ENCODE measurements at regions not wholly inside any gene's neighbourhood (a gene's known extent, or its start where the extent isn't known, plus 50 kb on each side); places are given as distances from the start of the nearest gene placed in this dataset.

GRCh38 chr6:126091466-126091865 is 105.1 kb downstream of the TRMT11 start:
- peak; percentile 14 for DNase-seq (ENCODE audit: low spot score)

GRCh38 chr6:126093108-126093507 is 106.8 kb downstream of the TRMT11 start:
- no peak for DNase-seq (ENCODE audit: low spot score)

GRCh38 chr6:126094411-126094810 is 108.1 kb downstream of the TRMT11 start:
- DNase-seq (ENCODE audit: low spot score), result no peak

DNA sequence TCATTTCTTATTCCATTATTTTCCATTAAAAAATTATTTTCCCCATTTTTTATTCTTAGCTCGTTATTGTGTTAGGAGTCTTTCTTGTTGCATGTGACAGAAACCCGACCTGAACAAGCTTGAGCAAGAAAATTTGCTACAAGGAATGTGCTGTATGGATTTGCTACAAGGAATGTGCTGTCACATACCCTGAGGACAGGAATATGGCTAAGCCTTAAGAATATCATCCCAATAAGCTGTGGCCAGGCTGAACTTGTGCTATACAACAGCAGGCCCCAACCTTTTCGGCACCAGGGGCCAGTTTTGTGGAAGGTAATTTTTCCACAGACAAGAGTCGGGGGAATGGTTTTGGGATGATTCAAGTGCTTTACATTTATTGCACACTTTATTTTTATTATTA is 114.0 kb downstream of the TRMT11 start:
- DNase-seq (ENCODE audit: low spot score), result no peak

DNA sequence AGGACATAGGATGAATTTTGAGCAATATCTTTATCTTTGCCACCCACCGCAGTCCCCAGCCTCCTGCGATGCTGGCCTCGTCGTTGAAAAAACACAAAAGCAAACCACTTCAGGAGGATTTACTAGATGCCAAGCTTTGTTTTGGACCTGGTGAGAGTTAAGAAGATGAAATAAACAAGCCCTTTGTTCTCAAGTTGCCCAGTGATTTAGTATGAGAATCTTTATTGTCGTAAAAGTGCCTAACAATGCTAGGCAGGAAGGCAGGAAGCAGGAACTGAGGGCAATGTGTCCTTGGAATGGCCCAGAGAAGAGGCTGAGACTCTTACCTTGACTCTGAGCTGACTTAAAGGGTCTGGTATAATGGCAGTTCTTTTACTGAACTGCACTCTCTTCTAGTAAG is 116.0 kb downstream of the TRMT11 start:
- no peak for DNase-seq (ENCODE audit: low spot score)

DNA sequence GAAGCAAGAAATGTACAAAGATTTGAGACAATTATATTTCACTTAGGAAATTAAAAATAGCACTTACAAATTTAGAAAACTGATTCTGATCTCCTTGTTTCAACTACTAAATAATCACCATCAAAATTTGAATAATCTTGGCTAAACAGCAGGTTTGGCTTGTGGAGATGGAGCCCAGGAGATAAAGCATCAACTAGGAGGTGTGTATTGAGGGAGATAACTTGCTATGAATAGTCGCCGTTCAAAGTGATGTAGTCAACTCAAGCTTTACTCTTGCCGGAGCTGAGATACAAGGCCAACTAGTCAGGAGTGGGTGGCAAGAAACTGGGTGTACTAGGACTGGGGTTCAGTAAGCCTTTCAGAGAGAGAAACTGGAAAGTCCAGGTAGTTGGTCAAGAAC is 117.7 kb downstream of the TRMT11 start:
- no peak for DNase-seq (ENCODE audit: low spot score)

GRCh38 chr6:126107475-126108166 is 121.3 kb downstream of the TRMT11 start:
- DNase-seq (ENCODE audit: low spot score), result peak; percentile 46

- no peak for DNase-seq (ENCODE audit: low spot score)
Observed at GRCh38 chr6:126110512-126111270, 124.4 kb downstream of the TRMT11 start.

GRCh38 chr6:126111327-126111726 is 125.0 kb downstream of the TRMT11 start:
- DNase-seq (ENCODE audit: low spot score), result no peak

DNA sequence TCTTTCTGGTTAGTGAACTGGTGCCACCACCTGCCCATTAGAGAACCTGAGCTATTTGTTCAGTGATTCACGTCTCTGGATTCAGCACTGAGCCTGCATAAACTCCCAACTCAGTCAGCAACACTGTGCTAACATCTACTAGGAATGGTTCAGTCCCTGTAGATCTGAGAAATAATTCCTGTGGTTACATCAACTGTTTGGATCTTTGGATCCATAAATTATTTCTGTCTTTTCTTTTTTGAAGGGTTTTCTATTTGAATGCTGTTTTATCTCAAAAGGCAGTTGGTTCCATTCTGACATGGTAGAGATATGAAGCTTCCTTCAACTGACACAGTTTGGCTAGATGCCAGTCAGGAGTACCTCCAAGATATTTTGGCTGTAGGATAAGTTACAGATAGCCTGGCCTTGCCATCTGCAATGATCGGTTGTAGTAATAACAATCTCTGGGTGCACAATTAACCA is 125.9 kb downstream of the TRMT11 start:
- no peak for DNase-seq (ENCODE audit: low spot score)

DNA sequence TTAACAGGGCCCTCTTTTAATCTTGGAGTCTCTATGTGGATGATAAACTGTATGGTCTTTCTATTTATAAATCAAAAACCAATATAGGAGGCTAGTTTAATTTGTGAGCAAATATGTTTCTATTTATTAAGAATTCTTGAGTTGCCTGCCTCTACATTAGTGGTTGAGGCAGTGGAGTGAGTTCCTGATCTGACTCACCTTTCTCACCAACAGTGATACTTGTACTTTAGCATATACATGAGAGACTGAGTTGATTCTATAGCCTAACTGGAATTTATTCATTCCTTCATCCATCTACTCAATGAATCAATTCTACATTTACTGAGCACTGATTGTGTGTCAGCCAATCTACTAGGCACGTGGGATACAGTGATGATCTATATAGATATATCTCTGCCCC is 126.9 kb downstream of the TRMT11 start:
- no peak for DNase-seq (ENCODE audit: low spot score)

DNA sequence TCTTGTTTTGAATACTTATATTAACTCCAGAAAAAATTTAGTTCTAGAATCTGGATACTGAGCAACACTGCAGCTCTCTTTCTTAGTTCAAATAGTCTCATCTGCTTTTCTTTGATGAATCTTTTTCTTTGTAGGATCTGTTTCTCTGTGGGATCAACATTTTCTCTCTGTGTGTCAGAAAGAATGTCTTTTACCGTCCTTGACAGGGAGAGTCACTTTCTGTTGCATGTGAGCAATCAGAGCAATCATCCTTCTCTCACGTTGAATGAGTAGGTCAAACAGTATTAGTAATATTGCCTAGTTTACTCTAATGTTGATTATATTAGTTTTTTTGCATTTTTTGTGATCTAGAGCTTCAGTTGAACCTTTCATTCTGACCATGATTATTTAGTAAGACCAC is 130.9 kb downstream of the TRMT11 start:
- no peak for DNase-seq (ENCODE audit: low spot score)

DNA sequence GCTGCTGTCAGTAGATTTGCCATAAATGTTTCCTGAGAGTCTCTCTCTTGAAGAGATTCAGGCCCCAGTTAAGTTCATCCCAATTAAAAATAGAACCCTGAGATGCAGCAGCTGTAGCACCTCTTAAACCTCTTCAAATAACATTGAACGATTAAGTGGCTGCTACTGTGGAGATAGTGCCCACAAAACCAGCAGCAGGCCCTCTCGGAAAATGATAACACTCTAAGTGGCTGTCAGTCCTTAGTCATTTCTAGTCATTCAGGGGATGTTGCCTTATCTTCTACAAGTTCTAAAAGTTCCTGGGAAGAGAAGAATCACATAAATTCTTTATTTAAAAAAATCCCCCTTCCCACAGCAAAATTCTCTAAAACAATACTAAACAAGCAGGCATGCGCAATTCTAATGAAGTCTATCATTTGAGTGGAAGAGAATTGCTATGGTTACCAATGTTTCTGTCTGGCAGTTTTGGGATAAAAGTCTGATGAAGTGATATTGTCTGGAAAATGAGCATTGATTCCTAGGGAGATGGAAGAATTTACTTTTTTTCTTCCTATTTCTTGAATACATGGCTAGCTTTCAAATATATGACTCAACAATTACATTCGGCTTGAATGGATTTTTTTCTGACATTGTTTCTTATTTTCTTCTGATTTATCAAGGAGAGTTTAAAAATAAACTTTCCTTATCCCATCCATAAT is 131.9 kb downstream of the TRMT11 start:
- DNase-seq (ENCODE audit: low spot score), result no peak

DNA sequence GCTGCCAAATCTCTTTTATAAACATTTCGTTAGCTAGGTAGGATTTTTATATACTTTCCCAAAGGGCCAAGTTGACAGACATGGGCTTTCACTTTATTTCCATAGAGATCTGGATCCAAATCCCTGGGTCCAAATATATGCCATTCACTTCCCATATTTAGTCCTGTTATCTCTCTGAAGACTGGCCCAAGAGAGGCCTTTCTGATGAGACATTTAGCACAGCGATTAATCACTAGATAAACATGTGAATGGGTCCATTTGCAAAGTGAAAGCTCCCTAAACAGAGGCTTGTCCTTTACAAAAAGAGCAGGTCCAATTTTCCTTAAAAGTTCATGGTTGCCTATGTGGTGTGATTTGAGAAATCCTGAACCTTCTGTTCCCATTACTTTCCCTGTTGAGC is 132.6 kb downstream of the TRMT11 start:
- no peak for DNase-seq (ENCODE audit: low spot score)

- no peak for DNase-seq (ENCODE audit: low spot score)
Observed at GRCh38 chr6:126123226-126123625, 136.9 kb downstream of the TRMT11 start.

DNA sequence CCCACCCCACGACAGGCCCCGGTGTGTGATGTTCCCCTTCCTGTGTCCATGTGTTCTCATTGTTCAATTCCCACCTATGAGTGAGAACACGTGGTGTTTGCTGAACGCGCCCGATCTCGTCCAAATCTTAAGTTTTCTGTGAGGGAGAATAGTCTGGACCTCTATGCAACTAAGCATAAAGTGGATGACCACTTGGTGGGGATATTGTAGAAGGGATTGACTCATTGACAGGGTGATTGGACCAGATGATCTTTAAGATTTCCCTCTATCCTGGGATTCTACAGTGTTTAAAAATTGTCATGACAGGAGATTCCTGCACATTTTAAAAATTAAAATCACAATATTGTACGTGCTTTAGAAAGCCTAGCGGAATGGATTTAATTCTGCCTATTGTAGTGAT is 141.3 kb downstream of the TRMT11 start:
- DNase-seq (ENCODE audit: low spot score), result no peak

DNA sequence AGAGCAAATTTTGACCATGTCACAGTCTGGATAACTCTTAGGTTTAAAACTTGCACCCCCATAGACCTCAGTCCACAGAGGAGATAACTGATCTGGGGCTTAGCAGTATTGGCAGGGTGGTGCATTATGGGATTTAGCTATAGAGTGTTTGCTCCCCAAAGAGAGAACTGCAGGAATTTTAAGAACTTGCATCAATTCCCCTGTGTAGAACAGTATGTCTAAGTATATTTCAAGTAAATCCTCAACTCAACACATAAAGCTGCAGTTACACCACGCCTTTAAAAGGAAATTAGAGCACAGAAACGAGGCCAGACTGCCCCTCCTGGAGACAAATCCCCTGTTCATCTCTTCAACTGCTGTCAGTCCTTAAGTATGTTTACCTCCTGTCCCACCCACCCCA is 144.9 kb downstream of the TRMT11 start:
- no peak for DNase-seq (ENCODE audit: low spot score)

DNA sequence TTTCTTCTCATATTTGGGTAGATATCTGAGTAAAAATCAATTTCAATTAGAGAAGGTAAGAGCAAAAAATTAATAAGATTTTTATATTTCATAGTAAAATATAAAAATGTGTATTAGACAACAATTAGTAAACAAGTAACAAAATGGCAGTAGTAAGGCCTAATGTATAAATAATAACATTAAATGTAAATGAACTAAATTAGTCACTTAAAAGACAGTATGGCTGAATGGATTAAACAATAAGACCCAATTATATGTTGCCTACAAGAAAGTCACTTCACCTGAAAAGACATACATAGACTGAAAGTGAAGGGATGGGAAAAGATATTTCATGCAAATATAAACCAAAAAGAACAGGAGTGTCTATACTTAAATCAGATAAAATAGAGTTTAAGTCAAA is 147.6 kb downstream of the TRMT11 start:
- no peak for DNase-seq (ENCODE audit: low spot score)

- no peak for DNase-seq (ENCODE audit: low spot score)
Observed at GRCh38 chr6:126134491-126134890, 148.2 kb downstream of the TRMT11 start.

- DNase-seq (ENCODE audit: low spot score), result no peak
Observed at GRCh38 chr6:126140015-126140414, 153.7 kb downstream of the TRMT11 start.

- DNase-seq (ENCODE audit: low spot score), result no peak
Observed at GRCh38 chr6:126143761-126144251, 157.5 kb downstream of the TRMT11 start.

DNA sequence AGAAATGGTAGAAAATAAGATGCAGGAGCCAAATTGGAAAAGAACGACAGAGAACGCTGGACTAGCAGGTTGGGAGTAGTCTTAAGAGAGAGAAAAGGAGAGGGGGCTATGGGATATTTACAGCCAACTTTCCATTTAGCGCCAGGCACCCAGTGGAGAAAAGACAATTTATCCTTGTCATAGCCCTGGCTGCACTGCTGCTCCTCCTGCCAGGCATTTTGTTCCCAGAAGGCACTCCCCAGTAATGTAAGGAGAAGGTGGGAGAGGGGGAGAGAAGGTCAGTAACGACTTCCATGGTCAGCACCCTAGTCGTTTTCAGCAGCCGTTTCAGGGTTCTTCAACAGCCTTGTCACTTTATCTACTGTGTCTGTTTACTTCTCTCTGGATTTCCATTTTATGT is 159.0 kb downstream of the TRMT11 start:
- DNase-seq (ENCODE audit: low spot score), result no peak

GRCh38 chr6:126147291-126147815 is 161.0 kb downstream of the TRMT11 start:
- DNase-seq (ENCODE audit: low spot score), result no peak
